ENCODE measurements at regions not wholly inside any gene's neighbourhood (a gene's known extent, or its start where the extent isn't known, plus 50 kb on each side); places are given as distances from the start of the nearest gene placed in this dataset.

GRCh38 chr13:72657379-72657778 is 70.0 kb downstream of the MZT1 start:
- ChIA-PET POLR2A (no interaction called here), CTCF (no interaction called here)

GRCh38 chr13:72656357-72656756 is 71.1 kb downstream of the MZT1 start:
- no peaks in the 10 kb centered on the region for H3K4me1 Mint-ChIP-seq (ENCODE audit: low read depth)
- Histone ChIP-seq H3K9me3 (ENCODE audit: control insufficient read depth in 1 of 2, insufficient read depth in 1 of 2, low read length in 2 of 2) (no peaks in the 10 kb centered on the region), H3K27ac (ENCODE audit: low read depth in 1 of 2, low read length in 2 of 2) (no peak overlapping the region), H3K4me3 (ENCODE audit: low read length) (no peak overlapping the region), H3K4me1 (ENCODE audit: insufficient read depth, low read length) (no peaks in the 10 kb centered on the region), H3K27me3 (ENCODE audit: control insufficient read depth in 1 of 2, insufficient read depth in 2 of 2, low read length in 2 of 2) (no peaks in the 10 kb centered on the region), H3K36me3 (ENCODE audit: insufficient read depth, low read length) (no peaks in the 10 kb centered on the region)
- H3K4me3 Mint-ChIP-seq: no peak overlapping the region
- no peaks in the 10 kb centered on the region for H3K36me3 Mint-ChIP-seq (ENCODE audit: low read depth)
- no peak for ATAC-seq (ENCODE audit: poor library complexity)
- intact Hi-C loops (cut with DNase I, micrococcal nuclease): no loop called here
- POLR2A ChIA-PET: no interaction called here
- TF ChIP-seq CTCF (IDR thresholded peaks at IDR 0.05): no peak
- no peak for DNase-seq
- CTCF ChIA-PET: no interaction called here
- no peak overlapping the region for H3K27ac Mint-ChIP-seq
- H3K27me3 Mint-ChIP-seq: peaks cover 43% of the 10 kb centered on the region
- no peaks in the 10 kb centered on the region for H3K9me3 Mint-ChIP-seq

More at GRCh38 chr13:72657379-72657778, 70.0 kb downstream of the MZT1 start:
- H3K4me1 Mint-ChIP-seq (ENCODE audit: low read depth): no peaks in the 10 kb centered on the region
- H3K9me3 ChIP-seq (ENCODE audit: control insufficient read depth in 1 of 2, insufficient read depth in 1 of 2, low read length in 2 of 2): no peaks in the 10 kb centered on the region
- no peak overlapping the region for H3K4me3 ChIP-seq (ENCODE audit: low read length)
- TF ChIP-seq CTCF (IDR thresholded peaks at IDR 0.05): no peak
- peaks cover 41% of the 10 kb centered on the region for H3K27me3 Mint-ChIP-seq
- no peaks in the 10 kb centered on the region for H3K27me3 ChIP-seq (ENCODE audit: control insufficient read depth in 1 of 2, insufficient read depth in 2 of 2, low read length in 2 of 2)
- H3K4me1 ChIP-seq (ENCODE audit: insufficient read depth, low read length): no peaks in the 10 kb centered on the region
- ATAC-seq (ENCODE audit: poor library complexity) (no peak), DNase-seq (no peak)
- no peaks in the 10 kb centered on the region for H3K36me3 ChIP-seq (ENCODE audit: insufficient read depth, low read length)
- no peak overlapping the region for H3K27ac ChIP-seq (ENCODE audit: low read depth in 1 of 2, low read length in 2 of 2)
- intact Hi-C loops (cut with DNase I, micrococcal nuclease): no loop called here
- no peaks in the 10 kb centered on the region for H3K9me3 Mint-ChIP-seq
- no peak overlapping the region for H3K27ac Mint-ChIP-seq
- no peaks in the 10 kb centered on the region for H3K36me3 Mint-ChIP-seq (ENCODE audit: low read depth)
- no peak overlapping the region for H3K4me3 Mint-ChIP-seq

GRCh38 chr13:72653506-72653905 is 73.9 kb downstream of the MZT1 start:
- POLR2A ChIA-PET: no interaction called here
- Histone ChIP-seq H3K9me3 (ENCODE audit: control insufficient read depth in 1 of 2, insufficient read depth in 1 of 2, low read length in 2 of 2) (no peaks in the 10 kb centered on the region), H3K27ac (ENCODE audit: low read depth in 1 of 2, low read length in 2 of 2) (no peak overlapping the region), H3K27me3 (ENCODE audit: control insufficient read depth in 1 of 2, insufficient read depth in 2 of 2, low read length in 2 of 2) (peaks cover 0 to 5% of the 10 kb centered on the region in 2 experiments), H3K36me3 (ENCODE audit: insufficient read depth, low read length) (no peaks in the 10 kb centered on the region), H3K4me1 (ENCODE audit: insufficient read depth, low read length) (no peaks in the 10 kb centered on the region), H3K4me3 (ENCODE audit: low read length) (no peak overlapping the region)
- H3K9me3 Mint-ChIP-seq: no peaks in the 10 kb centered on the region
- intact Hi-C loops (cut with DNase I, micrococcal nuclease): no loop called here
- H3K4me3 Mint-ChIP-seq: no peak overlapping the region
- ATAC-seq (ENCODE audit: poor library complexity): no peak
- TF ChIP-seq CTCF (IDR thresholded peaks at IDR 0.05): no peak
- CTCF ChIA-PET: interaction anchor here (0.7 kb wide), 1 partner anchor 1694 kb away, joined by 3 read pairs; no protein-coding TSS in a partner anchor
- no peak for DNase-seq
- H3K4me1 Mint-ChIP-seq (ENCODE audit: low read depth): no peaks in the 10 kb centered on the region
- no peak overlapping the region for H3K27ac Mint-ChIP-seq
- H3K27me3 Mint-ChIP-seq: peaks cover 55% of the 10 kb centered on the region
- no peaks in the 10 kb centered on the region for H3K36me3 Mint-ChIP-seq (ENCODE audit: low read depth)
